Esophagus squamous epithelium (tissue), 4 donors: ENCODE measurements at regions not wholly inside any gene's neighbourhood (a gene's known extent, or its start where the extent isn't known, plus 50 kb on each side); places are given as distances from the start of the nearest gene placed in this dataset.

ENCODE experiments used
- POLR2A ChIP-seq, 4 donors: fragments of 450-650 bp; IDR thresholded peaks; one replicate each; pipeline ENCODE4 v1.6.1; 2017; ENCODE audit warnings: antibody characterized with exemption in 4 of 4, mild to moderate bottlenecking in 4 of 4, moderate library complexity in 3 of 4
- TF ChIP-seq, protein P1 (sequence below), 6 experiments: fragments of 450-650 bp in 4 of 6; fragments of 200-600 bp in 2 of 6; sonication (generic) in 2 of 6; IDR thresholded peaks; one replicate each; pipeline ENCODE4 v1.5.1; 2016 to 2019; ENCODE audit warnings: antibody characterized with exemption in 6 of 6, mild to moderate bottlenecking in 4 of 6, moderate library complexity in 4 of 6

DNA sequence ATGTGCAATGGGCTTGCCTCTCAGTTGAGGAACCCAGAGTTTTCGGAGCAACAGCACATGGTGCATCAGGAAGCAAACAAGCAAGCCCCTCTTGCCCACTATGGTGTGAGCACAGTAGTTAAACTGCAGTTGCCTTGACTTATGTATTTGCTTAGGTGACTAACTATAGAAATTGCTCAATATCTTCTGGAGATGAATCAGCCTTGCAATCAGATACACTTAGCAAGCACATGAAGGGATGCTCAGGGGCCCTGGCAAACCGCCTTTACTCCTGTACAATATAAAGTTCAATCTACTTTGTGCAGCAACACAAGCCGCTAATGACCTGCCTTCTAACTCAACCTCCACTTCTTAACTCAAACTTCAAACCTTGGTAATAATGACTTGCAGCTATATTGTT is 581.7 kb upstream of the RIOK2 start:
- TF ChIP-seq, protein P1, sequence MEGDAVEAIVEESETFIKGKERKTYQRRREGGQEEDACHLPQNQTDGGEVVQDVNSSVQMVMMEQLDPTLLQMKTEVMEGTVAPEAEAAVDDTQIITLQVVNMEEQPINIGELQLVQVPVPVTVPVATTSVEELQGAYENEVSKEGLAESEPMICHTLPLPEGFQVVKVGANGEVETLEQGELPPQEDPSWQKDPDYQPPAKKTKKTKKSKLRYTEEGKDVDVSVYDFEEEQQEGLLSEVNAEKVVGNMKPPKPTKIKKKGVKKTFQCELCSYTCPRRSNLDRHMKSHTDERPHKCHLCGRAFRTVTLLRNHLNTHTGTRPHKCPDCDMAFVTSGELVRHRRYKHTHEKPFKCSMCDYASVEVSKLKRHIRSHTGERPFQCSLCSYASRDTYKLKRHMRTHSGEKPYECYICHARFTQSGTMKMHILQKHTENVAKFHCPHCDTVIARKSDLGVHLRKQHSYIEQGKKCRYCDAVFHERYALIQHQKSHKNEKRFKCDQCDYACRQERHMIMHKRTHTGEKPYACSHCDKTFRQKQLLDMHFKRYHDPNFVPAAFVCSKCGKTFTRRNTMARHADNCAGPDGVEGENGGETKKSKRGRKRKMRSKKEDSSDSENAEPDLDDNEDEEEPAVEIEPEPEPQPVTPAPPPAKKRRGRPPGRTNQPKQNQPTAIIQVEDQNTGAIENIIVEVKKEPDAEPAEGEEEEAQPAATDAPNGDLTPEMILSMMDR (IDR thresholded peaks at IDR 0.05) = no peak
- no peak for TF ChIP-seq POLR2A (IDR thresholded peaks at IDR 0.05)
